DMS53 treated with DMSO at 0.1 percent for 48 hours (cell line): ENCODE measurements at regions not wholly inside any gene's neighbourhood (a gene's known extent, or its start where the extent isn't known, plus 50 kb on each side); places are given as distances from the start of the nearest gene placed in this dataset.

ENCODE experiments used
- DNase-seq: peaks from one replicate; lab custom pipeline; 2025; ENCODE audit not compliant: unreplicated experiment; lab: John Stamatoyannopoulos, UW

DNA sequence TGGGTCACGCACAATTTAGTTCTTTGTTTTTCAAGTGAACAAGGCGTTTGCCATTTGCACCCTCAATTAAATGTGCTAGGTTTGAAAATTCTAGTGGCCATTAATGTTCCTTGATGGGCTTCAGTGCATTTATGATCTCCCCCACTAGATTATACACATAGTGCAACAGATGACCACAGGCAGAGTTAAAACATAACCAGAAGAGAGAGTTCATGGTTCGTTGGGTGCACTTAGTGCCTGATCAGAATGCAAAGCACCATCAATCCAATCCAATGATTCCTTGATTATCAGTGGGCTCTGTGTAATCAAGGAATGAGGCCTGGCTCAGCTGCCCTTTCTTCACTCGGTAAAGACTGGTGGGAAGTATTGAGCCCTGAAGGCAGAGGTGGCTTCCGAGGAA, 334.5 kb downstream of the PRDM2 start:
- DNase-seq = no peak

DNA sequence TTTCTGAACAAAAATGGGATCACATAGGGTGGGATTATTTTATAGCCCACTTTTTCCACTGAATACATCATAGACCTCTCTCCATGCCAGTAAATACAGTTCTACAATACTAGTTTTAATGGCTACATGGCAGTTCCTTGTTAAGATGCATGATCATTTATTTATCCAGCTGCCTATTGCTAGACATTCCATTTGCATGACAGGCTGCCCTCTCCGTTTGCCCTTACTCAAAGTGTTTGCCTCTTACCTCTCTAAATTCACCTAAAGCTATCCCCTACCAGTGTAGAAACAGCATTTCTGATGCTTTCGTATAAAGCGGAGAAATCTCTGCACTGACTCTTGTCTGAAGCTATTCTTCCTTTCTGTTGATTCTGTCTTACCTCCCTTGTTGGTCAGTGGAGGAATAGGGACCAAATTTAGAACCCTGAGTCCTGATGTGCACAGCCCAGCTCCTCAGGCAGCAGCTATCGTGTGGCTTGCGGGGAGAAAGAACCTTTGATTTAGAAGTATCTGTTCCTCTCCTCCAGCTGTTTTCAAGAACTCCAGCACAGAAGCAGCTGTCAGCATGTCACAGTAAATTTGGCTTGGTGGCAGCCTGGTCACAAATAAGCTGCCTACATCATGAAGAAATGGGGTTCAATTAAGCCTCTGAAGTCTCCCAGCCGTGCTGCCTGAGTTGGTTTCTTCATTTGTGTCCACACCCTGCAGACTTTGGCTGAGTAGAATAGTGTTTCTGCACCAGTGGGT, 337.3 kb downstream of the PRDM2 start:
- no peak for DNase-seq

DNA sequence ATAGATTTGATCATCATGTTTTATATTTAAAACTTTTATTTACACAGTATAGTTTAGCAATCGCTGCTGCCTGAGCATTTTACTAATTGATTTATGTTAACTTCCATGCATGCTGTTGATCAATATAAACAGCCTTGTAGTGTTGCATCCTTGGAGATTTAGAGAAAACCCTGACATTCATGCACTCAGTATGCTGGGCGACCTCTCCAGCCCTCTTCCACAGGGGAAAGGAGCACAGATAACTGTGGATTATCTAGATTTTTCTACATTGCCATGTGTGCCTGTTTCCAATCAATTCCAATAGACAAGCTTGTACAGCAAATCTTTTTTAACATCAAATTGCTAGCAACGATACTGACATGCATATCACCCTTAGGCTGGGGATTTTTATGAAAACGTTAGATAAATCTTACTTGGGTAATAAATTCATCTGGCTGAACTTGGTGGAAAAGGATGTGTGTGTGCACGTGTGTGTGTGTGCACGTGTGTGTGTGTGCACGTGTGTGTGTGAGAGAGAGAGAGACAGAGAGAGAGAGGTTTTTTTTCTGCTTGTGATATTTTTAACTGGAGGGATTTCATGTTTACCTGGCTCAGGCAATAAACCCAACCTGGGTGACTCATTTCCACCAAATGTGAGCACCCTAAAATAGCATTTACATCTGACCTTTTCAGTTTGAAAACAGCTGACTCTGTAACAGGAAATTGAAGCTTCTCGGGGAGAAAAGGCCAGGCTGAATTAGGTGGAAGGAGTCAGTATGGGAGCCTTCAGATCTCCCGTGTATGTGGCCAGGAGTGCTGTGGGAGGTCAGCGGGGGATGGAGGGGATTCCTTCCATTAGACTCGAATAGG, 339.8 kb downstream of the PRDM2 start:
- no peak for DNase-seq

DNA sequence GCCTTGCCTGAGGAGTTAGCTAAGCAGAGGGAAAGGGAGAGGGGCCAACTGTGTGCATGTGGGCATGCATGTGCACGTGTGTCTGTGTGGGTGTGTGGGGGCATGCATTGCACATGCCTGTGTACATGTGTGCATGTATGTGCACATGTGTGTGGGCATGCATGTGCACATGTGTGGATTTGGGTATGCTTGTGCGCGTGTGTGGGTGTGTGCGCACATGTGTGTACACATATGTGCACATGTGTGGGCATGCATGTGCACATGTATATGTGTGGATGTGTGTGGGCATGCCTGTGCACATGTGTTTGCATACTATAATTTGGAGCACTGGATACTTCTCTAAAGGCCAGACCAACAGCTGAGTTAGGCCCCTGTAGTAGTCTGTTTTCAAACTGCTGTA, 350.0 kb downstream of the PRDM2 start:
- DNase-seq = no peak

DNA sequence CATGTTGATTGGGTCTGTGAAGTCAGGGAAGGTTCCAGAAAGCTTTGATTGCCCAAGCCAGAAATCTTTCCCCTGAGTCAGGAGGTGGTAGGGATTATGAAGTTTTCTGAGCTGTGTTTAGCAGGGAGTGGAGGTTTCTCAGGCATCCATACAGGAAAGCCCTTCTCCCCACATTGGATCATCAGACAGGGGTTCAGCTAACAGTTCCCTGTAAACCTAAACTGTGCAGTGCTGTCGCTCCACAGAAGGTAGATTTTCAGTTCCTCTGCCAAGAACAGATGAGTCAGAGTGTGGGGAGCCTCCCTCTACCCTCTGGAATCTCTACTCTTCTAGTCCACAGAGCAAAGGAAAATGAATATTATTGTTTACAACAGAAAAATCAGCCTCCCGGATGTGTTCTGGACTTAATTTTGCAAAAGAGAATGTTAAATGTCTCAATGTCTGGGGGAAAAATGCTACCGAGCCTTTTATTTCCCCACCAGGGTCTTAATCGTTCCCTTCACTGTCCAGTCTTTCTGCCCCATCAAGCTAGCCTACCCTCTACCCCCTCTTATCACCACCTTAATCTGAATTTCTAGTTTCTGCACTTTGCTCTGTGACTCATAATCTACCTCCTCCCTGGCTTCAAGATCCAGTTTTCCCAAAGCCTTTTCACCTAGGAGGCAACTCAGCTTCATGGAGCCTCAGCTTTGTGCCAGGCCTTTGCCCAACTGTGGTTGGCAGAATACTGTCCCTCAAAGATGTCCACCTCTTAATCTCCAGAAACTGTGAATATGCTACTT, 355.6 kb downstream of the PRDM2 start:
- no peak for DNase-seq

DNA sequence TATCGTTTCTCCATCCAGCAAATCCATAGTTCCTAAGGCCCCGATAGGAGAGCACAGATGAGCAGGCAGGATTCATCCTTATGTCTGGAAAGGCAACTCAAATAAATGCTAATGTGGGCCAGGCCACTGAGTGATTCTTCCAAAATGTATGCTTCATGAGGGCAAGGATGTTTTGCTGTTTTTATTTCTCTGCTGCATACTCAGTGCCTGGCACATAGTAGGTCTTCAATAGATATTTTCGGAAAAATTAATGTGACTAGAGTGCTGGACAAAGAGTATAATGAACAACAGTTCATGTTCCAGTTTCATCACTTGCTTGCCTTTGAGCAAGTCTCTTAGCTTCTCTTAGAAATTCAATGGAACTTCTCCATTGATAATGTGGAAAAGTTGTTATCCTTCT, 357.7 kb downstream of the PRDM2 start:
- DNase-seq = no peak

DNA sequence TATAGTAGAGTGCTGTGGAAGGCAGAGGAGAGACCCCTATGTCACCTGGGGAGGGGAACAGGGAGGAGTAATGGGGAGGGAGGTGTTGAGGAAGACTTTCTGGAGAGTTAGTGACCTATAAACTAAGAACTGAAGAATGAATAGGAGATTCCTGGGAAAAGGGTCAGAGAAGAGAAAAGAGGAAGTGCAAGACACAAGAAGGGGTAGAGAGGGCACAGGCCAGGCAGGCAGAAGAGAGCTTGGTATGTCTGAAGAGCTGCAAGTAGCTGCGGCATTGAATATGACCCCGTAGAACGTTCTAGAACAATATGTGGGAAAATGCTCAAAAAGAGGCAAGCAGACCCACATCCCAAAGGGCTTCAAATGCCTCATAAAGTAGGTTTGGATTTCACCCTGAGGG, 361.2 kb downstream of the PRDM2 start:
- DNase-seq = no peak

DNA sequence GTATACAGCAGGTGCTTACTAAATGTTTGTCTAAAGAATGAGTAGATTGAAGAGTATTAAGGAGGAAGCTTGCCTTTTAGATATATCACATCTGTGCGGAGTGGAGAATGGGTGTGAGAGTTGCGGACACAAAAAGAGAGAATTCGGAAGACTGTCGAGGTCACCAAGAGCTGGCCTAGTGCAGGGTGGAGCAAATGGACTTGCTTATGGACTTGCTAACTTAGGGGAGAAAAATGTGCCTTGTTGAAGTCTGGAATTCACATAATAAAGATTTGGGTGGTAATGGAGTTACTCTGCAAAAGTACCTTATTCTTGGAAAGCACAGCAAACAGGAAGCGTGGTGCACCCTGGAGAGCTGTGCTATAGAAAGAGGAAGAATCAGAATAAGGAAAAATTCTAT, 361.7 kb downstream of the PRDM2 start:
- no peak for DNase-seq

DNA sequence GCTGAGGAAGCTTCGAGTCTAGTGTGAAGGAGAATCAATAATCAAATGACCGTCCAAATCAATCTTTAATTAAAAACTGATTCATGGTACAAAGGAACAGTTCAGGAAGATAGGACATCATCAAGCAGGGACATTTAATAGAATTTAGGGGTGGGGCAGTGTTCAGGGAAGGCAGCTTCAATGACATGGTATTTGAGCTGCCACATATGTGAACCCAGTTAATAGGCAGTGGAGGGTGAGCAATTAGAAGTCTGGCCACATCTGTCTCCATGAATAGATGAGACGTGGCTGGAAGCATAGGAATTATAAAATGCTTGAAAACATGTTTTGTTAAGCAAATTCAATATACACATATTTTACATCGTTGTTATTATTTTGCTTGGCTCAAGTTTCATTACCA, 362.7 kb downstream of the PRDM2 start:
- no peak for DNase-seq

DNA sequence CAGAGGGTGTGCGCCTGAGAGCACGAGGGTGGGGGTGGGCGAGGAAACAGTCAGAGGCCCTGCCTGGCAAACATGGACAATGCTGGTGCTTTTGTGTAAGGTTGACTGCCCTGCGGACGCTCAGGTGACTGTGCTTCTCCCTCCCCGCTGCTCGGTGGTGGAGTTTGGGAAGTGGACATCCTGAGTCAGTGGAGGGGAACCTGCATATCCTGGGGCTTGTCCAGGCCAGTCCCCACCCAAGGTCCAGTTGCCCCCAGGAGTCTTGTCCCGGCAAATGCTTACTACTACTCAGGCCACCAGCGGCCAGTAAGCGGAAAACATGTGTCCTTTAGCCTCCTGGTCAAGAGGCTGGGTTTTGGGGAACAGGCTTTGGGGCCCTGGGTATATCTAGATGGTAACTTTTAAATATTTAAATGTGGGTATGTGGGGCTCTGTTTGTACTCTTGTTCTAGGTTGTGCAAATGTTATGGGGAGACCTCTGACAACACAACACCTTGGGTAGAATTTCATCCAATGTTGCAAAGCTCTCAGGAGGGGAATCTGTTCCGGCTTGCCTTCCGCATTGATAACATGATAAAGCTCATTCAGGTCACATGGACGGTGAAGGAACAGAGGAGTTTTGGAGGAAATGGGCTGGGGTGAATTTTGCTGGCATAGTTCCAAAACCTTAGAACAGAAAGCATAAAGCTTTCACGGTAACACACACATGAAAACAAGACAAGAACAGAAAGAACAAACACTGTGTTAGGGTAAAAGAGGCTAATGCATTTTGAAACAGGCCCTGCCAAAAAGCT, 364.9 kb downstream of the PRDM2 start:
- DNase-seq = no peak

DNA sequence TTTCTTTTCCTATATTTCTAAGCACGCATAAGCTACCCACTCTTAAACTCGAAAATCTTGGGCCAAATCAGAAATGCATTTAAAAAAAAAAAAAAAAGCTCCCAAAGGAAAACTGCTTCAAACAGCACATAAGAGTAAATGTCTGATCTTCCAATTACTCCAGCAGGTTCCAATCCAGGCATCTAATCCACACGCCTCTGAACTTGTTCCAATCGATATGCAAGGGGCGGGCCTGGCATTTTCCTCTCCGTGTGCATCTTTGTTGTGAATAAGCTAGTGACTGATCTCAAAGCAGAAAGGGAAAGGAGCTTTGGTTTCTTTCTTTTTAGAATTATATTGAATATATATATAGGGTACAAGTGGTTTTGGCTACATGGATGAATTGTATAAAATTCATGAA, 365.5 kb downstream of the PRDM2 start:
- no peak for DNase-seq

DNA sequence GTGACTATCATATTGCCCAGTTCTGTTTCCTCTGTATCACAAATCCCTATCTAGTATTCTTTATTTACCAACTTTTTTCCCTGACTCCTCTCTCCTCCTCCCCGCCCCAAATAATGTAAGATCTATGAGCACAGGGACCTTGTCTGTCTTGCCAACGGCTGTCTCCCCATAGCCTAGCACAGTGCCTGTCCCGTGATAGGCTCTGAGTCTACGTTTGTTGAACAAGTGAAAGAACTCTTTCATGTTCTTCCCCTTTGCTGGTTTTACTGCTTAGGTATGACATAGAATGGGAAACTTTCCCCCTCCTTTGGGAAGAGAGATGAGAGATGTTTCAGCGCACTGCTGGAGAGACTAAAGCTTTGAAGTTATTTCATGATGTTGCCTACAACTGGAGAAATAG, 367.0 kb downstream of the PRDM2 start:
- no peak for DNase-seq

DNA sequence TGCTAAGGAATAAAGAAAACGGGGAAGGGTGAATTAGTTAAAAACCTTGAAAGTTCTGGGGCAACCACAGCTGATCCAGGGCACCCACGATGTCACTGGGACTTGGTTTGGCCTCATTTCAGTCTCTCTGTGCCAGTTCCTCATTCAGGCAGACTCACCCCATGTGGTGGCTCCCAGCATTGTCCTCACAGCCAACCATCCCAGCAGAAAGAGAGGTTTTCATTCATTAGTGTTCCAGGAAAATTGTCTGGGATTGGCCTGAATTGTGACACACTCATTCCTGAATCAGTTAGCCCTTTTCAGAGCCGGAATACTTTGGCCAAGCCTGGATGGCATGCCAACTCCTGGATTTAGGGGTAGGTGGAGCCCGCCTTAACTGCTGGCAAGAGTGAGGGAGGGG, 367.7 kb downstream of the PRDM2 start:
- DNase-seq = no peak

DNA sequence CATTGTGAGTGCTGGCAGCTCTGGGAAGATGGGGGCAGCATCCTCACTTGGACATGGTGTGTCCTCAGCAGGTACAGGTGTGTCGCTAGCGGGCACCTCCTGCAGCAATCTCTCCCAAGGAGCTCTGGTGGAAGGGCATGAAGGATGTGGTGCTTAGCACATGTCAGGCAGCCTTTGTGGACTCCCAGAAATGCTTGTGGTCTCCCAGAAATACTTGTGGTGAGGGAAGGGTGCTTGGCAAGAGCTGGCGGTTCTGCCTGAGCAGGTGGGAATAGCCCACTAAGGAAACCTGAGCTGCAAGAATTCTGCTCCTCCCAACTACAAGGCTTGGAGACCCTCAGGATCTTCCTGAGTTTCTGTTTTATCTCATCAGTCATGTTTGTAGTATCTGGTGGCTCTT, 371.6 kb downstream of the PRDM2 start:
- DNase-seq = no peak

DNA sequence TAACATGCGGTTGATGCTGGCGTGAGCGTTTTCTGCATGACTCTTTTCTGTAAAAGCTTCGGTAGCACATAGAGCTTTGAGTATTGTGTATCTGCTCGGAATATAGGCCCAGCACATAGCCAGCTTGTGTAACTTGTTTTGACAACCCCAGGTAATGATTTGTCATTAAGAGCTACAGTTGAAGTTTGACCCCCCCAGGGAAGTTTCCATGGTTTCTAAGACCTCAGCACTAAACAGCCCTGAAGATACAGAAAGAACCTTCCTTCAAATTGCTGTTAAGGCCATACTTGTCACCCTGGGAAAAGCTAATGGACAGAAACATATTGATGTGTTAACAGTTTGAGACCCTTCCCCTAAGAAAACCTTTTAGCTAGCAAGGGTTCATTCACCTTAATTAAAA, 380.7 kb downstream of the PRDM2 start:
- no peak for DNase-seq

DNA sequence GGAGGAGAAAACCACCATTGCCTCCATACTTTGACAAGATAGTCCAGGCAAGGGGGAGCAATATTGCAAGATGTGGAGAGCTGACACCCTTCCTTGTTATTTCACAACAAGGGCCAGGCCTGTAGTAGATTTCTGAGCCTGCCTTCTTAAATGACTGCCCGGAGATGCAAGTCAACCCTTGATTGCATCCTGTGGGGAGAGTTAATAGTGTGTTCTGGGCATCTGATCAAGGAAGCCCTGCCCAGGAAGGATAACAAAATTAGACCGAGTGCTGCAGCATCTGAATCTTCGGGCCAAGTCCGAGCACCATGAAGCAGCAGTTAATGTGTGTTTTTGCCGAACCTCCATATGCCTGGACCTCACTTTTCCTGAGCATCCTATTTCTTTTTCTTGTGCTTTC, 382.3 kb downstream of the PRDM2 start:
- DNase-seq = no peak

DNA sequence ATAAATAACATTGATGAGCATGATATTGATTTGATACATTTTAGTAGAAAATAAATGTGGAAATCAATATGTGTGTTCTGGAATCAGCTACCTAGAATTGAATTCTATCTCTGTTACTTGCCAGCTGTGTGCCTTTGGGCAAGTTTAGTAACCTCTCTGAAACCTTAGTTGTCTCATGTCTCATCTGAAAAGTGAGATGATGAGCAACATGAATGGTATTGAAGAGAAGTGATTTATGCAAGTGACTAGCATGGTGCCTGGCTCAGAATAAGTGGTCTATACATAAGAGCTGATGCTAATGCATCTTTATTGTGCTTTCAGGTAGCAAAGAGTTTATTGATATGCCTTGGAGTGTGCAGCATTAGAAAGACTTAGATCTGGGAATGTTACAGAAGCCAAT, 383.3 kb downstream of the PRDM2 start:
- DNase-seq = no peak

DNA sequence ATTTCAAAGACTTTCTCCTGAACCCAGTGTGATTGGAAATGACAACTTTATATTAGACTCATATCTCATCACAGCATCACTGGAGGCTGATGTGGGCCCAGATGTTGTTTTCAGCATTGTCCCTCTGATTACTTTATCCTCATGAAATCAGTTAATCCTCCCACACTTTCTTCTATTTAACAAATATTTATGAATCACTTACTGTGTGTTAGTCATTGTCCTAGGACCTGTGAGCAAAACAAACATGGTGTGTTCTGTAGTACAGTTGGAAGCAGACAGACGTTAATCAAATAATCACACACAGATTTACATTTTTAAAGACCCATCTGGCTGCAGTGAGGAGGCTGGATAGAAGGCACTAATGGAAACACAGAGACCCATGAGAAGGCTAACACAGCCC, 383.7 kb downstream of the PRDM2 start:
- DNase-seq = no peak

DNA sequence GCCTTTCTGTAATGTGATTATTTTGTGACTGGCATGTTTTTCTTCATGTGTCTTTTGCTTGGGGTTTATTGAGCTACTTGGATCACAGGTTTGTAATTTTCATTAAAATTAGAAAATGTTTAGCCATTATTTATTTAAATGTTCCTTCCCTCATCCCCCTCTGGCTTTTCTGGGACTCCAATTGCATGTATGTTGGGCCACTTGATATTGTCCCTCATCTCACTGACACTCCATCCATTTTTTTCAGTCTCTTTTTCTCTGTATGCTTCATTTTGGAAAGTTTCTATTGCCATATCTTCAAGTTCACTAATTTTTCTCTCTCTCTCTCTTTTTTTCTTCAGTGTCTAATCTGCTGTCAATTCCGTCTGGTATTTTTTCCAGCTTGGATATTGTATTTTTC, 390.1 kb downstream of the PRDM2 start:
- DNase-seq = no peak

DNA sequence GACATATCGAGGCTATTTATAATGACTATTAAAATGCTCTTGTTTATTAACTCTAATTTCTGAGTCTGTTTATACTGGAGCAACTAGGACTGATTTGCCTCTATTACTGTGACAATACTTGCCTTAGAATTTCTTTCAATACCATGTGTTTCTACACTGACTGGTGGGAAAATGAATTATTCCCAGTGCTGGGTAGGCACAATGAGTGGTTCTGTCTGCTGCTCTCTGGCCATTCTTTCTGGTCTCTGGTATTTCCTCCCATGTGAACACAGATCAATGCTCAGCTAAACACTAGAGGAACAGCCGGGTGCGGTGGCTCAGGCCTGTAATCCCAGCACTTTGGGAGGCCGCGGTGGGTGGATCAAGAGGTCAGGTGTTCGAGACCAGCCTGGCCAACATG, 390.5 kb downstream of the PRDM2 start:
- no peak for DNase-seq
